NCI-H1930 (cell line): ENCODE measurements at regions not wholly inside any gene's neighbourhood (a gene's known extent, or its start where the extent isn't known, plus 50 kb on each side); places are given as distances from the start of the nearest gene placed in this dataset.
"Not testable (repeated sequence)": the region's sequence is repeated elsewhere in the genome, so short reads cannot be mapped to it uniquely, and the experiment has no call there.

Source experiments
- DNase-seq, 2 experiments: peaks; one replicate each; lab custom pipeline; 2025; lab: John Stamatoyannopoulos, UW

GRCh38 chr2:194802589-194802988 is 854.4 kb upstream of the SLC39A10 start:
- DNase-seq: no peak

- DNase-seq: not testable (repeated sequence)
Observed at GRCh38 chr2:194787071-194787470, 870.0 kb upstream of the SLC39A10 start.

DNA sequence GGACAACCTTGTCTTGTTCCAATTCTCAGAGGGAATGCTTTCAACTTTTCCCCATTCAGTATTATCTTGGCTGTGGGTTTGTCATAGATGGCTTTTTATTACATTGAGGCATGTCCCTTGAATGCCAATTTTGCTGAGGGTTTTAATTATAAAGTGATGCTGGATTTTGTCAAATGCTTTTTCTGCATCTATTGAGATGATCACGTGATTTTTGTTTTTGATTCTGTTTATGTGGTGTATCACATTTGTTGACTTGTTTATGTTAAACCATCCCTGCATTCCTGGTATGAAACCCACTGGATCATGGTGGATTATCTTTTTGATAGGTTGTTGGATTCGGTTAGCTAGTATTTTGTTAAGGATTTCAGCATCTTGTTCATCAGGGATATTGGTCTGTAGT is 885.6 kb upstream of the SLC39A10 start:
- DNase-seq: not testable (repeated sequence)

- DNase-seq: no peak
Observed at GRCh38 chr2:194769030-194769429, 888.0 kb upstream of the SLC39A10 start.

GRCh38 chr2:194765723-194766122 is 891.3 kb upstream of the SLC39A10 start:
- no peak for DNase-seq

DNA sequence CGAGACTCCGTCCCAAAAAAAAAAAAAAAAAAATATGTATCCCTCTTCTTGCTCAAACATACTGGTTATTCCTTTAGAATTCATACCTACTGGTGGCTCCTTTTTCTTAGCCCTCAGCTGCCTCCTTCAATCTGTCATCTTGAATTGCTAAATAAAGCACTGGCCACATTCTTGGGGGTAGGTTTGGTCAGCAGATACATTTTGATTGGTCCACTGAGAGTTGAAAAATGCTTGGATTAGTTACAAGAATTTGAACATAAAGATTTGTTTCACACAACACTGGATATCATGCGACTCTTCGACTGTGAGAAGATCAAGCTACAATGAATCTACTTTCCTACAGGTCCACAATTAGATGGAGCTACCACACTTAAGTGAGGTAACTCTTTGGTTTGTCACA is 906.1 kb upstream of the SLC39A10 start:
- DNase-seq: no peak

DNA sequence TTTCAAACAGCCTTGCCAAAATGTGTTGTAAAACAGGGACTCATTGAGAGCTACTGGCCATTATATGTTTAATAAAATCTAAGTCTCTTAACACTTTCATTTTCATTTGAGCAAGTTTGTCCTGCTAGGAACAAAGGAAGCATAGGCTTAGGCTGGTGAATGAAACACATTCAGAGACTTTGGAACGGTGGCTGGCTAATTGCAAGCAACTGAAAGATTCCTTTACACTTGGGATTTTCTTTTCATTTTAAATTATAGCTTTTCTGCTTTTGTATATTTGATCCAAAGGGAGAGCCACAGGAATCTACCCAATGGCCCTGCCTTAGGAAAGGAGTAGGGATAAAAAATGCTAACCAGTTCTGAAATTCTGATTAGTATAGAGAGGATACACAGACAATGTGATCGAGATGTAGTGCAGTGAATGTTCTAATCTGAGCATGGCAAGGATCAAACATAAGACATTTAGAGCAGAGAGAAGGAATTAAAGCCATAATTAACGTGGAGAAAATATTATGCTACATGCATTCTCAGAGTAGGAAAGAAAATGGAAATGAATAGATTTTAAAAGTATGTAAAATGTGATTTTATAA is 911.4 kb upstream of the SLC39A10 start:
- no peak for DNase-seq

DNA sequence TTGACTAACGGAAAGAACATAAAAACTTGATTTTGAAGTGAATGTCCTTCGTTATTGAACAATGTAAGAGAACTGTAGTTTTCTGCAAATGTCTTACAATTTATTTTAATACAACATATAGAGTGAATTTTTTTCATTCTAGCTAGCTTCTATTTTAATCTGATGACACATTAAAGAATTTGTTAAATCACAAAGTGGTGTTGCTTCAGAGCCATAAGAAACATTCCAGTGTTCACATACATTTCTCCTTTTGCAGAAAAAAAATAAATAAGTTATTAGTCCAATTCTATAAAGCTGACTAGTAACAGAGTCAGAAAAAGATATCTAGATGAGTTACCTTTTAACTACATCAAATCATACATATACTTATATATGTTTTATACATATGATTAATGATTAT is 914.3 kb upstream of the SLC39A10 start:
- DNase-seq: no peak

DNA sequence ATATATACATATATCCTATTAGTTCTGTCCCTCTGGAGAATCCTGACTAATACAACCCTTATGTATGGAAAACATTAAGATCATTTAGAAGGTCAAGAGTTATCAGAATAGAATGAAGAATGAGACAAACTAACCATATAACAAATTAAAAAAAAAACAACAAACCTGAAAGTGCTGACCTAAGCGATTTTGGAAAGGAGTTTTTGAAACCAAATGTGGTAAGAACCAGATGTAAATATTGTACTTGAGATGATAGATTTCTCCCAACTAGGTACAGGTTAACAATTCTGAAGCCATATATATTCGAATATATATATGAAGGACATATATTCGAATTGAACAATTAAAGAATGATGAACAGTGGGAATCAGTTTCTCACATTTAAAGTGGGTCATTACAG is 917.8 kb upstream of the SLC39A10 start:
- DNase-seq: no peak

DNA sequence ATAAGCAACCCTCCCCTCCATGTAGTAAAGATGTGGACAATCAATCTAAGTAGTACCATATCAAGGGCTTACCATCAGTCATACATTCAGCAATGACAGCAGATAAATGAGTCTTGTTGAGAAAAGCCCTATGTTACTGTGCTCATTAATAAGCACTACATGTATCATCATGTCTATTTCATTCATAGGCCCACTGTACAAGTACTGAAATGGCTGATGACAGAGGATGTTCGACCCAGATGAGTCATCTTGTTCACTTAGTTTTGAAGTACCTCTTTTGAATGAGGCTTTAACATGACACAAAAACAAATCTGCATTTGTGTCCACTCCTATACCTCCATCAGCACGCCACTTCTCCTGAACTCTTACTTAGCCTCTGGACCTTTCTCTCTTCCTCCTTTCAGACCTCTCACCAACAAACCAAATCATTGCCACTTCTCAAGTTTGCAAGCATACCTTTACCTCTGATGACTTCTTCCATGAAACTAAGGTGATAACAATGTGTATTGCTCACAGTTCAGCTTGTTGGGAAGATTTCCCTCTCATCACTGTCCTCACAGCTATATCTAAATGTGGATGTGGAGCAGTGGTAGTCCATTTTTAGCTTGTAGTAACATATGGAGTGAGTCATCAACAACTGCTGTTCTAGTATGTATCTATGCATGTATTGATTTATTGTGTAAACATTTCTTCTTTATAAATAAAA is 921.0 kb upstream of the SLC39A10 start:
- no peak for DNase-seq

- DNase-seq: no peak
Observed at GRCh38 chr2:194730266-194730665, 926.8 kb upstream of the SLC39A10 start.

GRCh38 chr2:194725169-194725568 is 931.9 kb upstream of the SLC39A10 start:
- DNase-seq: no peak

DNA sequence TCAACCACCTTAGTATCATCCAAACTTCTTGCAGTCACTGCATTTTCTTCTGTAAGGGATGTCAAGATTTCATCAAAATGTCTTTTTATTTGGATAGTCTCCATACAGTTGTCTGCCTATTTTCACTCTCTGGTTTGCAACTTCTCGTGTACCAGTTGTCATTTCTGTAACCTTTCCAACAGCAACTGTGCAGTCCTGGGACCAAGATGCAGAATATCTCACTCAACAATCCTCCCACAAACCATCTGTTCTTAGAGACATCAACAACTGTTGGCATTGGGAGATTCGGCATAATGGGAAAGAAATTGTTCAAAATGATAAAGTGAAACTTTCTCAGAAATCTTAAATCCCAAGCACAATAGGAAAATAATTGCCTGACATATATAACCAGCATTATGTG is 933.6 kb upstream of the SLC39A10 start:
- DNase-seq: no peak

DNA sequence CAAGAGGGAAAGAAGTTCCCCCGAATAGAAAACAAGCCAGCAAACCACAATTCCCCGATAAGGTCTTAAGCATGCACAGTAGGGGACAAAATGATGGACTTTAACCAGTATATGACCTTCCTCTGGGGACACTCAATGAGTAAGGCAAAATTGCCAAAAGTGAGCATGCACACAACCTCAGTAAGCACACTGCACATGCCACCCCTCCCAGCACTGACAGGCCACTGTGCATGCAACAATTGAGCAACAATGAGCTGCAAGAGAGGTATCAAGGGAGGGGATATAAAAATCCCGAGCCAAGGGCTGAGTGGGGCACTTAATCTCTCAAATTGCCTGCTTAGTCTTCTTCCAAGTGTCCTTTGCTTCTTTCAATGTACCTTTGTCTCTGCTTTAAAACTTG is 935.8 kb upstream of the SLC39A10 start:
- DNase-seq: no peak

DNA sequence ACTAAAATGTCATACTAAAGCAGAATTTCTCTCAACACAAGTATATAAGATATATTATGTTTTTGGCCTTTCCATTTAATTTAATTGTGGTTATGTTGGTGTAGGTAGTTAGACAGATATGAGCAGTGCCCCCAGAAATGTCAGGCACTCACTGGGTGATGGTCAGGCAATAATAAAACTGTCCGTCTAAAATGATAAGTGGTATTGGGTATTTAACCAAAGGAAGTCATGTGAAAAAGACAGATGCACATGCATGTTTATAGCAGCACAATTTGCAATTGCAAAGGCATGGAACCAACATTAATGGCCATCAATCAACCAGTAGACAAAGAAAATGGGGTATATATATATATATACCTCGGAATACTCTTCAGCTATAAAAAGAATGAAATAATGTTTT is 936.6 kb upstream of the SLC39A10 start:
- DNase-seq: no peak

DNA sequence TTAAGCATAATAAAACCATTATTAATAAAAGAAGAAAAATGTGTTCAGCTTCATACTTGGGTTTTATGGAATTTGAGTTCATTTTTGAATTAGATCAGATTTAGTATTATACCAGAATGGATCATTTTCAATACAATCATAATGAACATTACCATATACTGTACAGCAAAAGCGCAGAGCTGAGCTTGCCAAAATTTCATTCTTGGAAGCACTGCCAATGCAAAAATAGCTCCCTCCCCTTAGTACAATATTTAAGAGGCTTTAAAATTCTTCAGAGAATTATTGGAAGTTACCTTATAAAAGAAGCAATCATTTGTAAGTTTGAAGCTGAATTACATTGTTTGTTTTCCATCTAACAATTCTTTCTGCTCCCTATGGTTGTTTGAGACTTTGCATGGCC is 938.1 kb upstream of the SLC39A10 start:
- DNase-seq: no peak

- no peak for DNase-seq
Observed at GRCh38 chr2:194714541-194714940, 942.5 kb upstream of the SLC39A10 start.

- no peak for DNase-seq
Observed at GRCh38 chr2:194709840-194710239, 947.2 kb upstream of the SLC39A10 start.

DNA sequence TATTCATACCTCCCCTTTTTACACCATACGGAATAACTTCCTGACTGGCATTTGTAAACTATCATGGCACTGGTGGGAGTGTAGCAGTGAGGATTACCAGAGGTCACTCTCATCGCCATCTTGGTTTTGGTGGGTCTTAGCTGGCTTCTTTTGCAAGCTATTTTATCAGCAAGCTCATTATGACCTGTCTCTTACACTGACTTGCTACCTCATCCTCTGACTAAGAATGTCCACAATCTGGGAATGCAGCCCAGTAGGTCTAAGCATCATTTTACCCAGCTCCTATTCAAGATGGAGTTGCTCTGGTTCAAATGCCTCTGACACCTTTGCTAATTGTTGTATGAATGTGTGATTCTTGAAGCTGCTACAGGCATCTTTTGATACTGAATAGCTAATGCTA is 950.8 kb upstream of the SLC39A10 start:
- no peak for DNase-seq

DNA sequence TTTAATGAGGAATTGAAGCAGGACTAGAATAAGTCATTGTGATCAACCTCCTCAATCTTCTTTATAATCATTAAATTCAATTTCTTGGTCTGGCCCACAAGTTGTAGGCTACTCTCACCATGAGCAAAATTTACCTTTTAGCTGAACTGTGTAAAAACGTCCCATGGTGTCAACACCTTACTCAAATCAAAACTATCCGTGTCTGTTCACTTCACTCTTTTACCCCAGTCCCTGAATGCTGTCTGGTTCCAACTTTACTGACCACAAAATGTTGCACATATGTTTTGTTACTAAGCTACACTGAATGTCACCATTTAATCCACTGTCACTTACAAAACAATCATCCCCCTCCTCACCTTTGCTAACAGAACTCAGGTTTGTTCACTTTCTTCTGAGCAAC is 951.6 kb upstream of the SLC39A10 start:
- no peak for DNase-seq

DNA sequence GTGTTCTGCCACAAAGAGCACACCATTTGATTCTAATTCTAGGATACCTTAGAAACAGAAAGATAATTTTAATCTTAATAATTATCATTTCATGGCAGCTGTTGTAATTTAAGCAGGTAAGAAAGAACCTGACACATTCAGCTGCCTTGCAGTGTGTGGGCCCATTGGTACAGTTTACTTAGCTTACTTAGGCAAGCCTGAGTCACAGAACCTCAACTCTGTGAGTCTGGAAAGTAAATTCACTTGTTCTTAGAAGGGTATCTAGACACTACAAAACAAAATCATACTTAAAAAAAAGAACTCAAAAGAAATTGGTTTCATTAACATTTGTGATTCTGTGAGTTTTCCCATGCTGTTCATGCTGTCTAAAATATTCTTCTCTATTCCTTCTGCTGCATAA is 956.3 kb upstream of the SLC39A10 start:
- no peak for DNase-seq

- no peak for DNase-seq
Observed at GRCh38 chr2:194700116-194700515, 956.9 kb upstream of the SLC39A10 start.

DNA sequence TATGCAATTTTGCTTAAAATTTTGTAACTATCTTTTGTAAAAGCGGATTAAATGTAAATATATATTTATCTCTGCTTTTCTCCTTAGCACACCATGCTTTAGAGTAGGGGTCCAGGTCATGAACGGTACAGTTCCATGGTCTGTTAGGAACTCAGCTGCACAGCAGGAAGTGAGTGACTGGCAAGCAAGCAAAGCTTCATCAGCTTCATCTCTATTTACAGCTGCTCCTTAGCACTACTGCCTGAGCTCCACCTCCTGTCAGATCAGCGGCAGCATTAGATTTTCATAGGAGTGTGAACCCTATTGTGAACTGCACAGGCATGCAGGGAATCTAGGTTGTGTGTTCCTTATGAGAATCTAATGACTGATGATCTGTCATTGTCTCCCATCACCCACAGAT is 959.0 kb upstream of the SLC39A10 start:
- DNase-seq: no peak

- DNase-seq: no peak
Observed at GRCh38 chr2:194697439-194697838, 959.6 kb upstream of the SLC39A10 start.
